Natural killer cell (primary cell): ENCODE measurements at regions not wholly inside any gene's neighbourhood (a gene's known extent, or its start where the extent isn't known, plus 50 kb on each side); places are given as distances from the start of the nearest gene placed in this dataset.

Experiments
- ATAC-seq, 3 donors: fragments of 150-1000 bp in 2 of 3; fragments of 200-7000 bp in 1 of 3; cut with Tn5 transposase; 1 replicate in 1 of 3; 2 replicates in 2 of 3; pipeline ENCODE4 v1.10.0; 2021; ENCODE audit warnings: mild to moderate bottlenecking in 2 of 3, moderate library complexity in 2 of 3
- DNase-seq, 2 donors: peaks; one replicate each; pipeline versions ENCODE4 v3.0.0 to v3.0.0-alpha.2; 2013 to 2021; ENCODE audit warnings: mixed read lengths in 1 of 2
- H3K27ac ChIP-seq: one replicate; pipeline ENCODE4 v1.5.1; 2013; ENCODE audit warnings: mild to moderate bottlenecking, low read length
- H3K27me3 ChIP-seq: one replicate; pipeline ENCODE4 v1.6.1; 2013; ENCODE audit warnings: low read length; ENCODE audit not compliant: control insufficient read depth, insufficient read depth
- H3K36me3 ChIP-seq: one replicate; pipeline ENCODE4 v1.6.1; 2013; ENCODE audit warnings: low read length; ENCODE audit not compliant: control insufficient read depth, insufficient read depth
- H3K4me1 ChIP-seq: one replicate; pipeline ENCODE4 v1.6.1; 2013; ENCODE audit warnings: low read length; ENCODE audit not compliant: control insufficient read depth, insufficient read depth
- H3K4me3 ChIP-seq: one replicate; pipeline ENCODE4 v1.5.1; 2013; ENCODE audit warnings: low read length
- H3K9me3 ChIP-seq: one replicate; pipeline ENCODE4 v1.6.1; 2013; ENCODE audit warnings: low read length; ENCODE audit not compliant: control insufficient read depth, insufficient read depth
- H3K27ac Mint-ChIP-seq, 2 donors: one replicate each; pipeline ENCODE4 v1.8.0; 2022; ENCODE audit warnings: mild to moderate bottlenecking in 2 of 2, mixed read lengths in 2 of 2, moderate library complexity in 1 of 2
- H3K27me3 Mint-ChIP-seq, 2 donors: one replicate each; pipeline ENCODE4 v1.8.0; 2022; ENCODE audit warnings: low read depth in 2 of 2, mixed read lengths in 2 of 2
- H3K36me3 Mint-ChIP-seq: one replicate; pipeline ENCODE4 v1.8.0; 2022; ENCODE audit warnings: mixed read lengths
- H3K4me1 Mint-ChIP-seq, 2 donors: one replicate each; pipeline ENCODE4 v1.8.0; 2022; ENCODE audit warnings: mixed read lengths in 2 of 2
- H3K4me3 Mint-ChIP-seq: one replicate; pipeline ENCODE4 v1.8.0; 2022; ENCODE audit warnings: mild to moderate bottlenecking, moderate library complexity, mixed read lengths
- H3K9me3 Mint-ChIP-seq, 2 donors: one replicate each; pipeline ENCODE4 v1.8.0; 2022; ENCODE audit warnings: mixed read lengths in 2 of 2
- CTCF ChIP-seq: fragments of 200-600 bp; IDR thresholded peaks from one replicate; pipeline ENCODE4 v1.8.0; 2022; ENCODE audit warnings: antibody characterized with exemption
- WGBS: methylation state at CpG from one replicate; pipeline ENCODE4 v1.1.7; 2013; ENCODE audit warnings: missing lambda C conversion rate; ENCODE audit not compliant: insufficient coverage; 5-methylcytosine and 5-hydroxymethylcytosine counted together
- intact Hi-C: fragments of 100-400 bp; cut with micrococcal nuclease; formaldehyde crosslinking; loops from one replicate; pipeline ENCODE4 v1.14.2; 2022

GRCh38 chr12:90233168-90234100, 524.8 kb upstream of the ATP2B1 start:
- ATAC-seq: no peak
- H3K27ac Mint-ChIP-seq: no peak overlapping the region
- H3K4me3 Mint-ChIP-seq: no peak overlapping the region
- no peaks in the 10 kb centered on the region for H3K9me3 ChIP-seq
- intact Hi-C loops: no loop called here
- no peaks in the 10 kb centered on the region for H3K27me3 ChIP-seq
- peaks cover 7 to 20% of the 10 kb centered on the region in 2 donors for H3K27me3 Mint-ChIP-seq
- H3K4me1 Mint-ChIP-seq: no peaks in the 10 kb centered on the region
- H3K4me3 ChIP-seq: no peak overlapping the region
- no peaks in the 10 kb centered on the region for H3K36me3 Mint-ChIP-seq
- no peaks in the 10 kb centered on the region for H3K4me1 ChIP-seq
- H3K36me3 ChIP-seq: no peaks in the 10 kb centered on the region
- 90% methylated on average over 3 of the region's 6 CpGs for WGBS
- DNase-seq: no peak
- no peak for TF ChIP-seq CTCF
- no peaks in the 10 kb centered on the region for H3K9me3 Mint-ChIP-seq
- no peak overlapping the region for H3K27ac ChIP-seq

GRCh38 chr12:90229407-90230170, 521.0 kb upstream of the ATP2B1 start:
- H3K4me1 Mint-ChIP-seq: no peaks in the 10 kb centered on the region
- no peaks in the 10 kb centered on the region for H3K9me3 Mint-ChIP-seq
- no peak for ATAC-seq
- H3K4me1 ChIP-seq: no peaks in the 10 kb centered on the region
- no peak for TF ChIP-seq CTCF
- intact Hi-C loops: no loop called here
- no peak overlapping the region for H3K27ac Mint-ChIP-seq
- no peak overlapping the region for H3K4me3 ChIP-seq
- peaks cover 0 to 3% of the 10 kb centered on the region in 2 donors for H3K27me3 Mint-ChIP-seq
- no peaks in the 10 kb centered on the region for H3K36me3 ChIP-seq
- H3K4me3 Mint-ChIP-seq: no peak overlapping the region
- WGBS: 83% methylated on average over 5 of the region's 8 CpGs
- no peaks in the 10 kb centered on the region for H3K9me3 ChIP-seq
- H3K27me3 ChIP-seq: no peaks in the 10 kb centered on the region
- no peak for DNase-seq
- no peaks in the 10 kb centered on the region for H3K36me3 Mint-ChIP-seq
- H3K27ac ChIP-seq: no peak overlapping the region

GRCh38 chr12:90226211-90226610, 517.6 kb upstream of the ATP2B1 start:
- intact Hi-C loops: no loop called here
- H3K27ac ChIP-seq: no peak overlapping the region
- DNase-seq (no peak), ATAC-seq (no peak)
- no peaks in the 10 kb centered on the region for H3K9me3 ChIP-seq
- H3K4me3 Mint-ChIP-seq: no peak overlapping the region
- H3K36me3 Mint-ChIP-seq: no peaks in the 10 kb centered on the region
- H3K27me3 Mint-ChIP-seq: peaks cover 0 to 3% of the 10 kb centered on the region in 2 donors
- no peaks in the 10 kb centered on the region for H3K36me3 ChIP-seq
- H3K9me3 Mint-ChIP-seq: no peaks in the 10 kb centered on the region
- H3K27ac Mint-ChIP-seq: no peak overlapping the region
- H3K27me3 ChIP-seq: no peaks in the 10 kb centered on the region
- H3K4me1 ChIP-seq: no peaks in the 10 kb centered on the region
- no peak overlapping the region for H3K4me3 ChIP-seq
- TF ChIP-seq CTCF: no peak
- H3K4me1 Mint-ChIP-seq: no peaks in the 10 kb centered on the region
